ENCODE measurements at regions not wholly inside any gene's neighbourhood (a gene's known extent, or its start where the extent isn't known, plus 50 kb on each side); places are given as distances from the start of the nearest gene placed in this dataset.

- TF ChIP-seq CTCF (IDR thresholded peaks at IDR 0.05 in 8 of 11, conservative IDR thresholded peaks at IDR 0.05 in 3 of 11): no peak
- TF ChIP-seq POLR2AphosphoS5 (IDR thresholded peaks at IDR 0.05): no peak
- TF ChIP-seq POLR2A (IDR thresholded peaks at IDR 0.05): no peak
Observed at GRCh38 chr5:12141496-12141895, 237.2 kb upstream of the CTNND2 start.
